HepG2 (cell line): ENCODE measurements at regions not wholly inside any gene's neighbourhood (a gene's known extent, or its start where the extent isn't known, plus 50 kb on each side); places are given as distances from the start of the nearest gene placed in this dataset.

Source experiments
- DR1 ChIP-seq: sonication (generic); formaldehyde crosslinking; IDR thresholded peaks from 2 replicates; pipeline ENCODE4 v1.8.0; 2021; ENCODE audit warnings: mild to moderate bottlenecking, missing genetic modification reagents, inconsistent platforms
- ERF ChIP-seq: IDR thresholded peaks from 2 replicates; pipeline ENCODE4 v1.6.1; 2018; ENCODE audit warnings: missing biosample characterization, missing genetic modification reagents
- FOXA3 ChIP-seq: IDR thresholded peaks from 2 replicates; pipeline ENCODE4 v1.6.1; 2016; ENCODE audit warnings: missing genetic modification reagents, missing compliant biosample characterization
- MTF1 ChIP-seq: sonication (generic); formaldehyde crosslinking; IDR thresholded peaks from 2 replicates; pipeline ENCODE4 v1.5.0; 2020; ENCODE audit warnings: missing genetic modification reagents
- SMARCE1 ChIP-seq: fragments of 450-650 bp; IDR thresholded peaks from 2 replicates; pipeline ENCODE4 v1.6.1; 2017; ENCODE audit warnings: borderline replicate concordance
- SRSF4 ChIP-seq: fragments of 200-400 bp; formaldehyde crosslinking; IDR thresholded peaks from one replicate; pipeline ENCODE4 v1.6.1; 2018; ENCODE audit warnings: mild to moderate bottlenecking, low read depth, low read length, moderate library complexity; ENCODE audit not compliant: poor library complexity, severe bottlenecking
- ZKSCAN1 ChIP-seq: fragments of 150-350 bp; IDR thresholded peaks from 2 replicates; pipeline ENCODE4 v1.6.1; 2014; ENCODE audit warnings: low read length
- ZNF33A ChIP-seq: sonication (generic); formaldehyde crosslinking; IDR thresholded peaks from 2 replicates; pipeline ENCODE4 v1.5.1; 2020; ENCODE audit warnings: missing genetic modification reagents, mild to moderate bottlenecking, moderate library complexity, borderline replicate concordance
- ZNF432 ChIP-seq: sonication (generic); formaldehyde crosslinking; IDR thresholded peaks from 2 replicates; pipeline ENCODE4 v1.5.0; 2020; ENCODE audit warnings: missing genetic modification reagents, mild to moderate bottlenecking, borderline replicate concordance
- ZNF570 ChIP-seq: sonication (generic); formaldehyde crosslinking; IDR thresholded peaks from 2 replicates; pipeline ENCODE4 v1.4.0; 2020; ENCODE audit warnings: mild to moderate bottlenecking, missing genetic modification reagents, borderline replicate concordance
- ZNF572 ChIP-seq: sonication (generic); formaldehyde crosslinking; IDR thresholded peaks from 2 replicates; pipeline ENCODE4 v1.5.1; 2020; ENCODE audit warnings: mild to moderate bottlenecking, missing genetic modification reagents
- TF ChIP-seq, protein P1 (sequence below), 2 experiments: fragments of 450-650 bp in 1 of 2; sonication (generic) in 1 of 2; formaldehyde crosslinking in 1 of 2; IDR thresholded peaks; 2 replicates each; pipeline versions ENCODE4 v1.6.1 to v1.8.0; 2016 to 2022; ENCODE audit warnings: antibody characterized with exemption in 1 of 2, mild to moderate bottlenecking in 1 of 2, missing genetic modification reagents in 1 of 2
- TF ChIP-seq, protein P2 (sequence below): sonication (generic); formaldehyde crosslinking; IDR thresholded peaks from 2 replicates; pipeline ENCODE4 v1.5.0; 2020; ENCODE audit warnings: mild to moderate bottlenecking, missing genetic modification reagents, moderate library complexity
- TF ChIP-seq, protein P3 (sequence below): sonication (generic); formaldehyde crosslinking; IDR thresholded peaks from 2 replicates; pipeline ENCODE4 v1.5.1; 2020; ENCODE audit warnings: missing genetic modification reagents, mild to moderate bottlenecking, borderline replicate concordance
- TF ChIP-seq, protein P4 (sequence below): sonication (generic); formaldehyde crosslinking; IDR thresholded peaks from 2 replicates; pipeline ENCODE4 v1.8.1; 2023; ENCODE audit warnings: mild to moderate bottlenecking, inconsistent platforms, moderate library complexity, missing genetic modification reagents, borderline replicate concordance

DNA sequence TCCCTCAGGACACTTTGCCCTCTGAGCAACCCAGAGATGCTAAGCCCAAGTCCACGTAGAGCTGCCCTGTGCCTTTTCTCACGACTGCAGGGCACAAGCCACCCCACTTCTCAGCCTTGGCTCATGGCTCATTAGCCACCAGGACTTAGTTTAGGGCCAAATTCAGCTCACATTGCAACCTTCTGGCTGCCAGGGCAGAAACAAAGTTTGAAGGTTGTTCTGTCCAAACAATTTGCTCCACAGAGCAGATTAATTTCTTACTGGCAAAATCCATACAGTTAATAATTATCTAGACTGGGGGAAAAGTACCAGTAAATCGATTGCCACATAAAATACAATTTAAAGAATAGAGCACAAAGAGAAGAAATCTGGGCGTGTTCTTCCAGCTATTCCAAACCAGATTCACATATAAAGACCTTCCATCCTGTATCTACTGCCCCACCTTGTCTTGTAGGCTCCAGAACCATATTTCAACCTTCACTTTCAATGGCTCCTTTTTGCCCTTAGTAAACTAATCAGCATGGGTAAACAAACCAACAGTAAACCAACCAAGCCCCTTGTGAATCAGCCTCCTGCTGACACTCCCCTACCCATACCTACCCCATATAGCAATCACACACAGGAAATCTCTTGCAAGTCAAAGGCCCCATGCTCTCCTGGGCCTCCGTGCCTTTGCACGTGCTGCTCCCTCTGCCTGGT is 101.9 kb downstream of the QRSL1 start (continued):
- TF ChIP-seq, protein P1, sequence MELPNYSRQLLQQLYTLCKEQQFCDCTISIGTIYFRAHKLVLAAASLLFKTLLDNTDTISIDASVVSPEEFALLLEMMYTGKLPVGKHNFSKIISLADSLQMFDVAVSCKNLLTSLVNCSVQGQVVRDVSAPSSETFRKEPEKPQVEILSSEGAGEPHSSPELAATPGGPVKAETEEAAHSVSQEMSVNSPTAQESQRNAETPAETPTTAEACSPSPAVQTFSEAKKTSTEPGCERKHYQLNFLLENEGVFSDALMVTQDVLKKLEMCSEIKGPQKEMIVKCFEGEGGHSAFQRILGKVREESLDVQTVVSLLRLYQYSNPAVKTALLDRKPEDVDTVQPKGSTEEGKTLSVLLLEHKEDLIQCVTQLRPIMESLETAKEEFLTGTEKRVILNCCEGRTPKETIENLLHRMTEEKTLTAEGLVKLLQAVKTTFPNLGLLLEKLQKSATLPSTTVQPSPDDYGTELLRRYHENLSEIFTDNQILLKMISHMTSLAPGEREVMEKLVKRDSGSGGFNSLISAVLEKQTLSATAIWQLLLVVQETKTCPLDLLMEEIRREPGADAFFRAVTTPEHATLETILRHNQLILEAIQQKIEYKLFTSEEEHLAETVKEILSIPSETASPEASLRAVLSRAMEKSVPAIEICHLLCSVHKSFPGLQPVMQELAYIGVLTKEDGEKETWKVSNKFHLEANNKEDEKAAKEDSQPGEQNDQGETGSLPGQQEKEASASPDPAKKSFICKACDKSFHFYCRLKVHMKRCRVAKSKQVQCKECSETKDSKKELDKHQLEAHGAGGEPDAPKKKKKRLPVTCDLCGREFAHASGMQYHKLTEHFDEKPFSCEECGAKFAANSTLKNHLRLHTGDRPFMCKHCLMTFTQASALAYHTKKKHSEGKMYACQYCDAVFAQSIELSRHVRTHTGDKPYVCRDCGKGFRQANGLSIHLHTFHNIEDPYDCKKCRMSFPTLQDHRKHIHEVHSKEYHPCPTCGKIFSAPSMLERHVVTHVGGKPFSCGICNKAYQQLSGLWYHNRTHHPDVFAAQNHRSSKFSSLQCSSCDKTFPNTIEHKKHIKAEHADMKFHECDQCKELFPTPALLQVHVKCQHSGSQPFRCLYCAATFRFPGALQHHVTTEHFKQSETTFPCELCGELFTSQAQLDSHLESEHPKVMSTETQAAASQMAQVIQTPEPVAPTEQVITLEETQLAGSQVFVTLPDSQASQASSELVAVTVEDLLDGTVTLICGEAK (IDR thresholded peaks at IDR 0.05): no peak
- TF ChIP-seq, protein P1 (CRISPR knock-in tag; IDR thresholded peaks at IDR 0.05): peak; percentile 77
- TF ChIP-seq DR1 (CRISPR knock-in tag) (no peak), ERF (CRISPR knock-in tag) (no peak), MTF1 (no peak), ZNF572 (no peak), ZNF33A (peak; percentile 28; the same call in 1 of the 2 replicates), FOXA3 (peak; percentile 3; the same call in 1 of the 2 replicates), SRSF4 (no peak), ZNF432 (no peak), ZNF570 (CRISPR knock-in tag) (no peak), ZKSCAN1 (no peak), SMARCE1 (no peak)
- TF ChIP-seq, protein P2, sequence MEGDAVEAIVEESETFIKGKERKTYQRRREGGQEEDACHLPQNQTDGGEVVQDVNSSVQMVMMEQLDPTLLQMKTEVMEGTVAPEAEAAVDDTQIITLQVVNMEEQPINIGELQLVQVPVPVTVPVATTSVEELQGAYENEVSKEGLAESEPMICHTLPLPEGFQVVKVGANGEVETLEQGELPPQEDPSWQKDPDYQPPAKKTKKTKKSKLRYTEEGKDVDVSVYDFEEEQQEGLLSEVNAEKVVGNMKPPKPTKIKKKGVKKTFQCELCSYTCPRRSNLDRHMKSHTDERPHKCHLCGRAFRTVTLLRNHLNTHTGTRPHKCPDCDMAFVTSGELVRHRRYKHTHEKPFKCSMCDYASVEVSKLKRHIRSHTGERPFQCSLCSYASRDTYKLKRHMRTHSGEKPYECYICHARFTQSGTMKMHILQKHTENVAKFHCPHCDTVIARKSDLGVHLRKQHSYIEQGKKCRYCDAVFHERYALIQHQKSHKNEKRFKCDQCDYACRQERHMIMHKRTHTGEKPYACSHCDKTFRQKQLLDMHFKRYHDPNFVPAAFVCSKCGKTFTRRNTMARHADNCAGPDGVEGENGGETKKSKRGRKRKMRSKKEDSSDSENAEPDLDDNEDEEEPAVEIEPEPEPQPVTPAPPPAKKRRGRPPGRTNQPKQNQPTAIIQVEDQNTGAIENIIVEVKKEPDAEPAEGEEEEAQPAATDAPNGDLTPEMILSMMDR (CRISPR knock-in tag): 0 out of 2 replicates have a peak, but pooled peaks have one; percentile 6
- TF ChIP-seq, protein P3, sequence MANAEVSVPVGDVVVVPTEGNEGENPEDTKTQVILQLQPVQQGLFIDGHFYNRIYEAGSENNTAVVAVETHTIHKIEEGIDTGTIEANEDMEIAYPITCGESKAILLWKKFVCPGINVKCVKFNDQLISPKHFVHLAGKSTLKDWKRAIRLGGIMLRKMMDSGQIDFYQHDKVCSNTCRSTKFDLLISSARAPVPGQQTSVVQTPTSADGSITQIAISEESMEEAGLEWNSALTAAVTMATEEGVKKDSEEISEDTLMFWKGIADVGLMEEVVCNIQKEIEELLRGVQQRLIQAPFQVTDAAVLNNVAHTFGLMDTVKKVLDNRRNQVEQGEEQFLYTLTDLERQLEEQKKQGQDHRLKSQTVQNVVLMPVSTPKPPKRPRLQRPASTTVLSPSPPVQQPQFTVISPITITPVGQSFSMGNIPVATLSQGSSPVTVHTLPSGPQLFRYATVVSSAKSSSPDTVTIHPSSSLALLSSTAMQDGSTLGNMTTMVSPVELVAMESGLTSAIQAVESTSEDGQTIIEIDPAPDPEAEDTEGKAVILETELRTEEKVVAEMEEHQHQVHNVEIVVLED (CRISPR knock-in tag): peak; percentile 45; the same call in 1 of the 2 replicates
- TF ChIP-seq, protein P4, sequence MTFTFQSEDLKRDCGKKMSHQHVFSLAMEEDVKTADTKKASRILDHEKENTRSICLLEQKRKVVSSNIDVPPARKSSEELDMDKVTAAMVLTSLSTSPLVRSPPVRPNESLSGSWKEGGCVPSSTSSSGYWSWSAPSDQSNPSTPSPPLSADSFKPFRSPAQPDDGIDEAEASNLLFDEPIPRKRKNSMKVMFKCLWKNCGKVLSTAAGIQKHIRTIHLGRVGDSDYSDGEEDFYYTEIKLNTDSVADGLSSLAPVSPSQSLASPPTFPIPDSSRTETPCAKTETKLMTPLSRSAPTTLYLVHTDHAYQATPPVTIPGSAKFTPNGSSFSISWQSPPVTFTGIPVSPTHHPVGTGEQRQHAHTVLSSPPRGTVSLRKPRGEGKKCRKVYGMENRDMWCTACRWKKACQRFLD: peak; percentile 12; the same call in 1 of the 2 replicates
